ENCODE measurements at regions not wholly inside any gene's neighbourhood (a gene's known extent, or its start where the extent isn't known, plus 50 kb on each side); places are given as distances from the start of the nearest gene placed in this dataset.
"Not testable (repeated sequence)": the region's sequence is repeated elsewhere in the genome, so short reads cannot be mapped to it uniquely, and the experiment has no call there.

DNA sequence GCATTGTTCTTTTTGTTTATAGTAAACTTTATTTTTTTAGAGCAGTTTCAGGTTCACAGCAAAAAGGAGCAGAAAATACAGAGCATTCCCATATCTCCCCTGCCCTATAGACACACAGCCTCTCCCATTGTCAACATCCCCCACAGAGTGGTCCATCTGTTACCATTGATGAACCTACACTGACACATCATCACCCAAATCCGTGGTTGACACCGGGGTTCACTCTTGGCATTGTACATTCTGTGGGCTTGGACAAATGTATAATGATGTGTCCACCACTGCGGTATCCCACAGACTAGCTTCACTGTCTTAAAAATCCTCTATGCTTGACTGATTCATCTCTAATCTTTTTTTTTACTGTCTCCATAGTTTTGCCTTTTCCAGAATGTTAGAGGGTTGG lies 120.7 kb upstream of the SPATA31C2 start:
- H3K27ac ChIP-seq (ENCODE audit: low read length) = no peak overlapping the region

GRCh38 chr9:88258601-88259000 lies 120.3 kb upstream of the SPATA31C2 start:
- Histone ChIP-seq H2AFZ (ENCODE audit: low read depth, low read length) (no peak overlapping the region), H3K27ac (ENCODE audit: low read length) (no peak overlapping the region), H3K4me1 (ENCODE audit: insufficient read depth, low read length) (no peaks in the 10 kb centered on the region), H4K20me1 (ENCODE audit: insufficient read depth, low read length) (no peaks in the 10 kb centered on the region), H3K27me3 (ENCODE audit: insufficient read depth, low read length, poor library complexity) (no peaks in the 10 kb centered on the region), H3K36me3 (ENCODE audit: insufficient read depth, low read length) (no peaks in the 10 kb centered on the region), H3K79me2 (ENCODE audit: insufficient read depth, low read length) (no peaks in the 10 kb centered on the region), H3K9me3 (ENCODE audit: insufficient read depth, low read length, severe bottlenecking) (no peaks in the 10 kb centered on the region), H3K4me3 (ENCODE audit: low read depth in 1 of 2, low read length in 2 of 2) (no peak overlapping the region), H3K9ac (ENCODE audit: low read depth, low read length) (no peak overlapping the region), H3K4me2 (ENCODE audit: insufficient read depth, low read length) (no peak overlapping the region)
- ATAC-seq (ENCODE audit: insufficient read depth, low read depth) = no peak
- TF ChIP-seq EZH2 (IDR thresholded peaks at IDR 0.05; ENCODE audit: borderline replicate concordance, low read depth, low read length, severe bottlenecking) (no peak), CTCF (IDR thresholded peaks at IDR 0.05; ENCODE audit: borderline replicate concordance, extremely low read depth, low read length, poor library complexity, severe bottlenecking) (no peak)
- no peak for DNase-seq

More for the DNA sequence above, 120.7 kb upstream of the SPATA31C2 start:
- no peak overlapping the region for H2AFZ ChIP-seq (ENCODE audit: low read depth, low read length)
- H3K9me3 ChIP-seq (ENCODE audit: insufficient read depth, low read length, severe bottlenecking) = no peaks in the 10 kb centered on the region
- no peak for TF ChIP-seq EZH2 (IDR thresholded peaks at IDR 0.05; ENCODE audit: borderline replicate concordance, low read depth, low read length, severe bottlenecking)
- TF ChIP-seq CTCF (IDR thresholded peaks at IDR 0.05; ENCODE audit: borderline replicate concordance, extremely low read depth, low read length, poor library complexity, severe bottlenecking) = no peak
- H4K20me1 ChIP-seq (ENCODE audit: insufficient read depth, low read length) = no peaks in the 10 kb centered on the region
- H3K4me3 ChIP-seq (ENCODE audit: low read depth in 1 of 2, low read length in 2 of 2) = no peak overlapping the region
- no peak for DNase-seq
- ATAC-seq (ENCODE audit: insufficient read depth, low read depth) = no peak
- H3K79me2 ChIP-seq (ENCODE audit: insufficient read depth, low read length) = no peaks in the 10 kb centered on the region
- no peaks in the 10 kb centered on the region for H3K36me3 ChIP-seq (ENCODE audit: insufficient read depth, low read length)
- no peak overlapping the region for H3K9ac ChIP-seq (ENCODE audit: low read depth, low read length)
- no peak overlapping the region for H3K4me2 ChIP-seq (ENCODE audit: insufficient read depth, low read length)
- no peaks in the 10 kb centered on the region for H3K4me1 ChIP-seq (ENCODE audit: insufficient read depth, low read length)
- no peaks in the 10 kb centered on the region for H3K27me3 ChIP-seq (ENCODE audit: insufficient read depth, low read length, poor library complexity)

- H3K9ac ChIP-seq (ENCODE audit: low read depth, low read length) = no peak overlapping the region
- no peak overlapping the region for H2AFZ ChIP-seq (ENCODE audit: low read depth, low read length)
- H3K79me2 ChIP-seq (ENCODE audit: insufficient read depth, low read length) = no peaks in the 10 kb centered on the region
- H3K9me3 ChIP-seq (ENCODE audit: insufficient read depth, low read length, severe bottlenecking) = no peaks in the 10 kb centered on the region
- no peaks in the 10 kb centered on the region for H3K27me3 ChIP-seq (ENCODE audit: insufficient read depth, low read length, poor library complexity)
- H3K4me1 ChIP-seq (ENCODE audit: insufficient read depth, low read length) = no peaks in the 10 kb centered on the region
- ATAC-seq (ENCODE audit: insufficient read depth, low read depth) (no peak), DNase-seq (no peak)
- H3K36me3 ChIP-seq (ENCODE audit: insufficient read depth, low read length) = no peaks in the 10 kb centered on the region
- no peak overlapping the region for H3K4me3 ChIP-seq (ENCODE audit: low read depth in 1 of 2, low read length in 2 of 2)
- H3K4me2 ChIP-seq (ENCODE audit: insufficient read depth, low read length) = no peak overlapping the region
- TF ChIP-seq EZH2 (IDR thresholded peaks at IDR 0.05; ENCODE audit: borderline replicate concordance, low read depth, low read length, severe bottlenecking) (no peak), CTCF (IDR thresholded peaks at IDR 0.05; ENCODE audit: borderline replicate concordance, extremely low read depth, low read length, poor library complexity, severe bottlenecking) (no peak)
- no peaks in the 10 kb centered on the region for H4K20me1 ChIP-seq (ENCODE audit: insufficient read depth, low read length)
- no peak overlapping the region for H3K27ac ChIP-seq (ENCODE audit: low read length)
Observed at GRCh38 chr9:88258024-88258423, 119.7 kb upstream of the SPATA31C2 start.

DNA sequence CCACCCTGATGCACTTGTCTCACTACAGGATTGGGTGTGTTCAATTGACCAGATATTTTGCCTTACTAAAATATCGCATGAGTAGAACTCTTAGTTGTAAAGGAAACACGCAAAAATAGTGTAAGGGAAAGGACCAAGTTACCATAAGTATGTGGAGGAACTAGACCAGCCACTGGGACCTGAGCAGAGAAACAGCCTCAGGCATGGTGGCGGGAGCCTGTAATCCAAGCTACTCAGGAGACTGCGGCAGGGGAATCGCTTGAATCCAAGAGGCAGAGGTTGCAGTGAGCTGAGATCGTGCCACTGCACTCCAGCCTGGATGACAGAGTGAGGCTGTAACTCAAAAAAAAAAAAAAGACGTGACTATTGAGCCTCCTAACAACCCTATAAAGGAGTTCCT lies 117.9 kb upstream of the SPATA31C2 start:
- Histone ChIP-seq H2AFZ (ENCODE audit: low read depth, low read length) (no peak overlapping the region), H3K4me1 (ENCODE audit: insufficient read depth, low read length) (no peaks in the 10 kb centered on the region), H3K27me3 (ENCODE audit: insufficient read depth, low read length, poor library complexity) (no peaks in the 10 kb centered on the region), H3K79me2 (ENCODE audit: insufficient read depth, low read length) (no peaks in the 10 kb centered on the region), H3K9ac (ENCODE audit: low read depth, low read length) (no peak overlapping the region), H3K4me3 (ENCODE audit: low read depth in 1 of 2, low read length in 2 of 2) (no peak overlapping the region), H3K36me3 (ENCODE audit: insufficient read depth, low read length) (no peaks in the 10 kb centered on the region), H3K27ac (ENCODE audit: low read length) (no peak overlapping the region), H3K9me3 (ENCODE audit: insufficient read depth, low read length, severe bottlenecking) (peaks cover 14% of the 10 kb centered on the region), H3K4me2 (ENCODE audit: insufficient read depth, low read length) (no peak overlapping the region), H4K20me1 (ENCODE audit: insufficient read depth, low read length) (no peaks in the 10 kb centered on the region)
- ATAC-seq (ENCODE audit: insufficient read depth, low read depth) = no peak
- no peak for DNase-seq
- TF ChIP-seq EZH2 (IDR thresholded peaks at IDR 0.05; ENCODE audit: borderline replicate concordance, low read depth, low read length, severe bottlenecking) (no peak), CTCF (IDR thresholded peaks at IDR 0.05; ENCODE audit: borderline replicate concordance, extremely low read depth, low read length, poor library complexity, severe bottlenecking) (no peak)

DNA sequence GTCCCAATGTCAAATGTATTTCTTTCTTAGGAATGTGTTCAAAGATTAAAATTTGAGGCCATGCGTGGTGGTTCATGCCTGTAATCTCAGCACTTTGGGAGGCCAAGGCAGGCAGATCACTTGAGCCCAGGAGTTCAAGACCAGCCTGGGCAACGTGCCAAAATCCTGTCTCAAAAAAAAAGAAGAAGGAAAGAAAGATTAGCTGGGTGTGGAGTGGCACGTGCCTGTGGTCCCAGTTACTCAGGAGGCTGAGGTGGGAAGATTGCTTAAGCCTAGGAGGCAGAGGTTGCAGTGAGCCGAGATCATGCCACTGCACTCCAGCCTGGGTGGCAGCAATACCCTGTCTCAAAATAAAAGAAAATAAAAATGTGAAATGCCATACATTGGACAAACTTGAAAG lies 117.5 kb upstream of the SPATA31C2 start:
- not testable (repeated sequence) for H2AFZ ChIP-seq (ENCODE audit: low read depth, low read length); H3K4me1 ChIP-seq (ENCODE audit: insufficient read depth, low read length); H3K9ac ChIP-seq (ENCODE audit: low read depth, low read length); H3K79me2 ChIP-seq (ENCODE audit: insufficient read depth, low read length); H3K36me3 ChIP-seq (ENCODE audit: insufficient read depth, low read length); H3K4me2 ChIP-seq (ENCODE audit: insufficient read depth, low read length); H4K20me1 ChIP-seq (ENCODE audit: insufficient read depth, low read length); DNase-seq; H3K27ac ChIP-seq (ENCODE audit: low read length); H3K4me3 ChIP-seq (ENCODE audit: low read depth in 1 of 2, low read length in 2 of 2); H3K27me3 ChIP-seq (ENCODE audit: insufficient read depth, low read length, poor library complexity); ATAC-seq (ENCODE audit: insufficient read depth, low read depth)
- peaks cover 14% of the 10 kb centered on the region for H3K9me3 ChIP-seq (ENCODE audit: insufficient read depth, low read length, severe bottlenecking)

Measured in DND-41 (cell line).